ENCODE measurements at regions not wholly inside any gene's neighbourhood (a gene's known extent, or its start where the extent isn't known, plus 50 kb on each side); places are given as distances from the start of the nearest gene placed in this dataset.
"Not testable (repeated sequence)": the region's sequence is repeated elsewhere in the genome, so short reads cannot be mapped to it uniquely, and the experiment has no call there.

DNA sequence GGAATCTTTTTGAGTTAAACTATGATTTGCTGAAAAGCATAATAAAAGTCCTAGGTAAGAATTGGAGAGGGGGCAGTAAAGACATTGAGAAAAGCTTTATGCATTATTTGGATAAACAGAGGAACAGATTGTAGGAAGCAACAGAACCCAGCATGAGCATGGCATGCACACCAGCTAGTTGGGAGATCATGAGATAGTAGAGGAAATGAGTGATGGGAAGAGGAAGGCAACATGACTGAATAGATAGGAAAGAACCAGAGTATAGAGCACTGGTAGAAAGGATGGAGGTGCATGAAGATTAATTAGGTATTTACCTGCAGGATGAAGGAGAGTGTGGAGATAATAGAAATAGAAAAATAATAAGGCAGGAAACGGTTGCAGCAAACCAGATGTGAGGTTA, 248.5 kb upstream of the LMO3 start:
- DNase-seq (ENCODE audit: low read depth) = no peak

DNA sequence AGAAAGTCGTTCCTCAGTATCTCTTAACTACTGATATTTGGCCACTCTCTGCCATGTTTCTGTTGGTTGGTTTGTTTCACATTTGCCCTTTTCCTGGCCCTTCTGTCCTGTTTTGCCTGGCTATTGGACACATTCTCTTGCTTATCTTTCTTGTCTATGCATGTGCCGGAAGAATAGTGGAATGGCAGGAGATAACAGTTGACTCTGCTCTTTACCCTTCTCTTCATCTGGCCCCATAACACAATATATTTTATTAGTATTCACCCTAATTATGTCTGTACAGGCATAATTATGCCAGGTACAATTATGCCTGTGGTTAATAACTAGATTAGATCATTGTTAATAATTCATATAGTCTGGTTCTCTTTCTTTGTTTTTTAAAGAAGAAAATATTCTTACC, 243.5 kb upstream of the LMO3 start:
- no peak for DNase-seq (ENCODE audit: low read depth)

GRCh38 chr12:16844875-16845274, 238.9 kb upstream of the LMO3 start:
- DNase-seq (ENCODE audit: low read depth) = no peak

- DNase-seq (ENCODE audit: low read depth) = no peak
Measured at GRCh38 chr12:16833376-16834015, 227.5 kb upstream of the LMO3 start.

- no peak for DNase-seq (ENCODE audit: low read depth)
Measured at GRCh38 chr12:16828891-16829290, 222.9 kb upstream of the LMO3 start.

- DNase-seq (ENCODE audit: low read depth) = no peak
Measured at GRCh38 chr12:16807731-16808130, 201.8 kb upstream of the LMO3 start.

DNA sequence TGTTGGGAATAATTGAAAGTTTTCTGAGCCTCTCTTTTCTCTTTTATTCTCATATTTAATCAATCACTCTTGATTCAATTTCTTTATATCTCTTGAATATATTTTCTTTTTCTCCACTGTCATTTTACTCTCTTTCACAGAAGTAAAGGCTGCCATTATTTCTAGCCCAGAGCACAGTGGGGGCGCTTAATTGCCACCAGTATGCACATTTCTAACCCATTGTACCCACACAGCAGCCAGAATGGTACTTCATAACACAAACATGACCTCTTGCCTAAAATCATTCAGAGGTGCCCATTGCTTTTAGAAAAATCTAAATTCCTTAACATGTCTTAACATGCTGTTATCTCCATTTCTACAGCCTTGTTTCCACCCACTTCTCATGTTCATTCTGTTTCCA, 190.2 kb upstream of the LMO3 start:
- no peak for DNase-seq (ENCODE audit: low read depth)

DNA sequence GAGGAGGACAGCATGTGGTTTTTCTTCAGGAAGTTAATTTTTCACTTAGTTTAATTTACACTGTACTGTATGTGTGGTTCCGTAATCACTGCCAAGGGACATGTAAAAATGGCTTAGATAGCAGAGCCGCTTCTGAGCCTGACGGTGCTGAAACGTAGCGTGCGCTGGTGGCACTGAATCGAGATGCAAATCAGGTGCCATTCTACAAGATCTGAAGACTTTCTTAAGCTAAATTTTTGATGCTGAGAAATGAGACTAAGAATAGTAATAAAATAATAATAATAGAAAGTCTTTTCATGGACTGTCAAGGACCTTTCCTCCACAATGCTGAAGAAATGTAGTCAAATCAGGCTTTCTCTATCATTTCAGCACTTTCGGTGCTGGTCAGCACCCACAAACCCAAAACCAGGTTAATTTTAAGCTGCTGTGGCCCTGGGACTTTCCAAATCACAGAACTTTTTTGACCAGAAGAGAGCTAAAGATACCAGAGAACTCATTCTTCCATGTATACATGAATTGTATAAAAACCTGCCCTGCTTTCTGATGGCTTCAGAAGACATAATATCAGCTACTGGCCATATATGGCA, 183.3 kb upstream of the LMO3 start:
- no peak for DNase-seq (ENCODE audit: low read depth)

- no peak for DNase-seq (ENCODE audit: low read depth)
Measured at GRCh38 chr12:16788506-16789203, 182.7 kb upstream of the LMO3 start.

DNA sequence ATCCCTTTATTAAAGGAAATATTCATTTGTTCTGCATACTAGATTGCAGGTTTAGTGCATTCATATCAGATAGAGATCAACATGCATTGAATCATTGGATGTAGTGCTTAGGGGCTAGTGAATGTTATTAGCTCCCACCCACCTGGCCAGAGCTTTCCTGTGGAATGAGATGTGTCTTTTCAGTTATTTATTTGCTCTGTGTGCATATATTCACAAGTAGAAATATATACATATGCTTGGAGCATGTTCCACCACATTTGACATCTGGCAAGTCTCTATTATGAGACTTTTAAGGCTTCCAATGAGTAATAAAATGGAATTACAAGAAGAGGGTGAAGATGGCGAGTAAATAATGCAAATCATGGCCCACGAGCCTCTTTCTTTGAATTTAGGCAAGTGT, 180.0 kb upstream of the LMO3 start:
- no peak for DNase-seq (ENCODE audit: low read depth)

GRCh38 chr12:16785524-16785923, 179.6 kb upstream of the LMO3 start:
- no peak for DNase-seq (ENCODE audit: low read depth)

DNA sequence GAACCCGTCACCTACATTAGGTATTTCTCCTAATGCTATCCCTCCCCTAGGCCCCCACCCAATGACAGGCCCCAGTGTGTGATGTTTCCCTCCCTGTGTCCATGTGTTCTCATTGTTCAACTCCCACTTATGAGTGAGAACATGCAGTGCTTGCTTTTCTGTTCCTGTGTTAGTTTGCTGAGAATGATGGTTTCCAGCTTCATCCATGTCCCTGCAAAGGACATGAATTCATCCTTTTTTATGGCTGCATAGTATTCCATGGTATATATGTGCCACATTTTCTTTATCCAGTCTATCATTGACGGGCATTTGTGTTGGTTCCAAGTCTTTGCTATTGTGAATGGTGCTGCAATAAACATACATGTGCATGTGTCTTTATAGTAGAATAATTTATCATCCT, 163.2 kb upstream of the LMO3 start:
- not testable (repeated sequence) for DNase-seq (ENCODE audit: low read depth)

DNA sequence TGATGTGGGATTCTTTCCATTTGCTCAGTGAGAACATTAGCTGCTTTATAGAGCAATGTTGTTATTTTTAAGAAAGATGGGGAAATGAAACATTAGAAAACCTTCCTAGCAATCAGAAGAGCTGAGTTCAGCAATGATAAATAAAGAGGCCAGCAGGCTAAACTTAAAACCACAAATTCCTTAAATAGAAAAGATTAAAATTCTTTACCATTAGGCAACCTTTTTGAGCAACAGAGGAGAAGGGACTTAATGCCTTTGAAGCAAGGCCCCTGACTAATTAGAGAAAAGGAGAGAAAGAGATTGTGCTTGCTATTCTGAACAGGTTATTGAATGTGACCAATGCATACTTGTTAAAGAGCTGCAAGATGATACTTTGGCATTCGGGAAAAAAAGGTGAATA, 160.8 kb upstream of the LMO3 start:
- DNase-seq (ENCODE audit: low read depth) = no peak

GRCh38 chr12:16763901-16764300, 157.9 kb upstream of the LMO3 start:
- no peak for DNase-seq (ENCODE audit: low read depth)

DNA sequence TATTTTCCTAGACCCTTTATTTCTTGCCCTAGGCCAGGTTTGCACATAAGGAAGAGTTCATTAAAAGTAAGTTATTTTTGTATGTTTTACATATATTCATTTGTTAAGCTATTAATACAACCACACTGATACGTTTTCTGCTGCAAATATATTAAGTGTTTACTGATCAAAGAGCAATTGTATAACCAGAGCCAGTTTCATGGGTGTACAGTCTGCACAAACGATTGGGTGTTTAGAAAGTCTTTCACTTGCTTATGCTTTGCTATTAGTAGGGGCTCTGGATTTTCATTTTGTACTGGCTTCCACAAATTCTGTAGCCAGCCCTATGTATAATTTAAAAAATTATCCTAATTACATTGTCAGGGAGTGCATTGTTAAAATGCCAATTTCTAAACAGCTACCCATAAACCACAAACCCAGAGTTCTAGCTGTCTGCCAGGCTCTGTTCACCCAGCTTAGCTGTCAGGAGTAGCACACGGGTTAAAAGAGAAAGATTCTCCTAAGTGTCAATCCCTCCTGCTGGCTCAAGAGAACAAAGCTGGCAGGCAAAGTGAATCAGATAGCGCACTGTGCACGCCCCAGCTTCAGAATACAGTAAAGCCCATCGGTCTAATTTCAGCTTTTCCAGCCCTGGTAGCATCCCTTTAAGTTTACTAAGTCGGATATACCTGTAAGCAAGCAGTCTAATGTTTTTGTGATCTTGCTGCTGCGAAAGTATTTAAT, 151.0 kb upstream of the LMO3 start:
- DNase-seq (ENCODE audit: low read depth) = no peak

- no peak for DNase-seq (ENCODE audit: low read depth)
Measured at GRCh38 chr12:16730772-16731171, 124.8 kb upstream of the LMO3 start.

DNA sequence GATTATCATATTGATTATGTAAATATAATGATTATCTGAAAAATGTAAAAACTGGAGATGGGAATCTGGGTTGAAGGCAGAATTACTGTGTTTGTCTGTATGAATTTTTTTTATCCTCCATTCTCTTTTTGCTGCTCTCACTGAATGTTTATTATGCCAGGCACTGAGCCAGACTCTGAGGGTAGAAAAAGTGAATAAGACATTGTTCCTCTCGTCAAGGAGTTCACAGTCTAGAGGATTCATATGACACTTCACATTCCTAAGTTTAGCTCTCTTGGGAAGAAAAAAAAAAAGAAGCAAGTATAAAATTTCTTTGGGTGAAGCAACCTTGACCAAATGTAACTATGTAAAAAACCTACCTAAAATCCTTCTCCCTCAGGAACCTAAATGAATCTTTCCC, 120.9 kb upstream of the LMO3 start:
- no peak for DNase-seq (ENCODE audit: low read depth)

DNA sequence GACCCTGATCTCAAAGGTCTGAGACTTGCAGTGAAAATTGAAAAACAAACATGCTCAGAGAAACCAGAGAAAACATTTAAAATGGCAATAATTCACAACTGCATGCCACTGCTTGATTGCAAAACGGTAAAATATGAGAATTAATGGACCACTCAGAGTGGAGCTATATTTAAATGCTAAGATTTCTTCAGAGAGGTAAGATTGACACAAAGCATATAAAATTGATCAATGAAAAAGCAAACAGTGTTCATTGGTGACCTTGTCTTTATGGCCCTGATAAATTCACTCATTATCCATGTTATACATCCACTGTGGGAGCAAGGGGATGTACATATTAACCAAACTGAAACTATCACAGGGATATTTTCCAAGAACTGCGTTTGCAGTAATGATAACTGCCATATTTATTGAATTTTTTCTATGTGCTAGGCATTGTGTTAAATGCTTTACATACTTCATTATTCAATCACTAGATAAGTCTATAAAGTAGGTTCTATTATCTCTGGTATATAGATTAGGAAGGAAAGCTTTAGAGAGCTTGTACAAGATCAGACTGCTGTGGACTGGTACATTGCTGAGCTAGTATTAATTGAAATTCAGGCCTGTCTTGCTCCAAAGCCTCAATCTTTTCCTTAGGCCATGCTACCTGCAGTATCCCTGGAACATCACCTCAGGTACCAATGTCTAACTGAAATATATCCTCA, 113.9 kb upstream of the LMO3 start:
- no peak for DNase-seq (ENCODE audit: low read depth)

DNA sequence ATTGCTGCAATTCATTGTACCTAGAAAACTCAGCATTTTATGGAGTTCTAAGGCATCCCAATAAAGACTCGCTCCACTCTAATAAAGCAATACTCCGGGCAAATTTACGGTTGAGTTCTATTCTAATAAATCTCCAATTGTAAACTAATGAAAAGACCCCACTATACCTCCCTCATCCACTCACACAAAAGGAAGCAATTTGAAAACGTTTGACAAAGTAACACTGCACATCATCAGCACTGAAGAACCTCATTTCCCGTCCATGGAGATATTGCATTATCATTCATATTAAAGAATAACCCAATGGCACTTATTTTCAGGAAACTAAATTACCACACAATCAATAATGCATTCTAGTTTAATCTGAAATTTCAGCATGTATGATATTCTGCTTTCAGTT, 111.0 kb upstream of the LMO3 start:
- DNase-seq (ENCODE audit: low read depth) = no peak

- no peak for DNase-seq (ENCODE audit: low read depth)
Measured at GRCh38 chr12:16692099-16692498, 86.1 kb upstream of the LMO3 start.

- DNase-seq (ENCODE audit: low read depth) = no peak
Measured at GRCh38 chr12:16691624-16692023, 85.7 kb upstream of the LMO3 start.

GRCh38 chr12:16688200-16688599, 82.2 kb upstream of the LMO3 start:
- no peak for DNase-seq (ENCODE audit: low read depth)

Data from stromal cell of bone marrow (primary cell).